Dedifferentiated amniotic fluid mesenchymal stem cell (primary cell): ENCODE measurements at regions not wholly inside any gene's neighbourhood (a gene's known extent, or its start where the extent isn't known, plus 50 kb on each side); places are given as distances from the start of the nearest gene placed in this dataset.
A peak's percentile ranks its signal among the peaks of the same experiment; 100 is the strongest.

Experiments
- DNase-seq: peaks from one replicate; pipeline ENCODE4 v3.0.0-alpha.2; 2016; ENCODE audit errors: extremely low spot score

DNA sequence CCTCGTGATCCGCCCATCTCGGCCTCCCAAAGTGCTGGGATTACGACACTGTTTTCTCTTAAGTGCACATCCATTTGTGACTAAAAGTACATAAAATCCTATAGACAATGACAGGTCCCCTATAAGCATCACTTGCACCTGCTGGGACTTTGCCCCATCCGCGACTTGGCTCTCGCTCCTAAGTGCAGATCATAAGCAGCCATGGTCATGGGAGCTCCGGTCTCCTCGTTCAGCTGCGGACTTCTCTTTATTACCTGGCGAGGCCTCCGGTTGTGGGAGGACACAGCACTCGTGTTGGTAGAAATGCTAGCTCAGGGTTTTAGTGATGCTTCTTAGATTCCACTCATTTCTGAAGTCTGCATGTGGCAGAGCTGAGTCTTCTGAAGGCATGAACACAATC lies 92.7 kb upstream of the ST6GAL2 start:
- DNase-seq: no peak

- no peak for DNase-seq
Observed at GRCh38 chr2:106981491-106981890, 95.5 kb upstream of the ST6GAL2 start.

DNA sequence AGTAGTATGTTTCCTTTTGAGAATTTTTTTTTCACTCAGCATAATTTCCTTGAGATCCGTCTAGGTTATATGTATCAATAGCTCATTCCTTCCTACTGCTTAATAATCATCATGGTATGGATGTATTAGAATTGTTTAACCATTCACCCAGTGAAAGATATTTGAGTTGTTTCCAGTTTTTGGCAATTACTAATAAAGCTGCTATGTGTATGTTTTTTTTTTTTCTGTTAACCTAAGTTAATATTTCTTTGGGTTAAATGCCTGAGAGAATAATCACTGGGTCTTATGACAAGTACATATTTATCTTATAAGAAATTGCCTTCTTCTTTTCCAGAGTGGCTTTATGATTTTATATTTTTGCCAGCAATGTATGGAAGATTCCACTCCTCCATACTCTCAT lies 96.4 kb upstream of the ST6GAL2 start:
- no peak for DNase-seq

- no peak for DNase-seq
Observed at GRCh38 chr2:106983305-106983704, 97.3 kb upstream of the ST6GAL2 start.

GRCh38 chr2:106988361-106988760 lies 102.4 kb upstream of the ST6GAL2 start:
- DNase-seq: no peak

GRCh38 chr2:106990297-106990696 lies 104.3 kb upstream of the ST6GAL2 start:
- peak; percentile 25 for DNase-seq

DNA sequence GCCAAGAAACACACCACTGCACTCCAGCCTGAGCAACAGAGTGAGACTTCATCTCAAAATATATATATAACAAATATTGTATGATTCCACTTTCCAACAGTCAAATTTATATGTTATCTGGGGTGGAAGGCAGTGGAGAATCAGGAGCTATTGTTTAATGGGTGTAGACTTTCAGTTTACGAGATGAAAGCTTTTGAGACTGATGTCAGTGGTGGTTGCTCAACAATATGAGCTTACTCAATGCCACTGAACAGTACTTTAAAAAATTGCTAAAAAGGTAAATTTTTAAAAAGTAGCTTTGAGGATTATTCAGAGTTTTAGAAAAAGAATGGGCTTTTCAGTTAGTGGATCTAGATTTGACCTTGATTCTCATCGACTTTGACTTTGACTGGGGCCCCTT lies 105.9 kb upstream of the ST6GAL2 start:
- DNase-seq: no peak

DNA sequence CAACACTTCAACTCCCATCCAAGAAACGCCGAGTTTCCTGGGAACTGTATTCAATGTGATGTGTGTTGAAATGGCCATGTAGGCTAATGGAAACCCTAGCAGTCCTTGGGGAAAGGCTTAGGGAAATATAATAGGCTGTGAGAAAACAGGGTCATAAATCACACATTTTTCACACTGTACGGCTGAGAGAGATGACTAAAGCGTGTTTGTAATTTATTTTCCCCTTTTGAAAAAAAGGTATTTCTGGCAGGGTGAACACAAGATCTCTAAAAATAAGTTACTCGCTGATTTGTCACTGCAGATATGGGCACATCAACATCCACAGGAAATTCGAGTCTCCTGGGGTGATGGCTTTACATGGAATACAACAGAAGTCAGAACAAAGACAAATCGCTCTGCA lies 109.6 kb upstream of the ST6GAL2 start:
- no peak for DNase-seq

GRCh38 chr2:106996171-106996769 lies 110.3 kb upstream of the ST6GAL2 start:
- no peak for DNase-seq

DNA sequence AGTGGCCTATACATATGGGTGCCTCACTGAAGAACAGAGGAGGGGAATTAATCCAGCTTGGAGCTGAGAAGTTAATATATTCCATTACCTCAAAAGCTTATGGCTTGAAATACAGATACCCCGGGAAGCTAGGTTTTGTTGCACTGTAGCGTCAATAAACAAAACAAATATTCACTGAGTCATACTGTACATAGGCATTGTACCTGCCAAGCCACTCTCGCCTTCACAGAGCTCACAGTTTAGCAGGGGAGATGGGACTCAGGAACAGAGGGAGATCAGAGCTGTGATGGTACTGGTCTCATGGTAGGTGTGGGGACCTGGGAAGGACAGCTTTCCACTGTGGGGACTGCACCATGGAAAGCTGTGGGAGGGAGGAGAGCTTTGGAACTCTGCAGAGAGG lies 111.2 kb upstream of the ST6GAL2 start:
- DNase-seq: no peak

GRCh38 chr2:107001062-107001461 lies 115.1 kb upstream of the ST6GAL2 start:
- DNase-seq: no peak

DNA sequence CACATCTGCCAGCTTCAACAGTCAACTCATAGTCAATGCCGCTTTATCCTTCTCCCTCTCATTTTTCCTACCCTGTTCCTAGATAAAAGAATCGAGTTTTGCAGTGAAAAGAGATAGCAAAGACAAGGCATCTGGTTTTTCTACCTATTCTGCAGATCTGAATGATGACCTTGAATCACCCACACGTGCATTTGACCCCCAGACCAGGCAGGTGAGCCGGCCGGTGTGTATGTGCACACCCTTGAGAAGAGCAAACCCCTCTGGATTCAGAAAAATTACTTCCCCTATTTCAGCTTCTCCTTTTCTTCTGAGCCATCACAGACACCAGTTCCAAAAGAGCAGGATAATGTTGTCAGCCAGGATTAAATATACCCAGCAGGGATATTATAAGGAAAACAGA lies 115.6 kb upstream of the ST6GAL2 start:
- no peak for DNase-seq

GRCh38 chr2:107001964-107002696 lies 116.2 kb upstream of the ST6GAL2 start:
- DNase-seq: peak; percentile 23

GRCh38 chr2:107002735-107003134 lies 116.8 kb upstream of the ST6GAL2 start:
- DNase-seq: no peak

DNA sequence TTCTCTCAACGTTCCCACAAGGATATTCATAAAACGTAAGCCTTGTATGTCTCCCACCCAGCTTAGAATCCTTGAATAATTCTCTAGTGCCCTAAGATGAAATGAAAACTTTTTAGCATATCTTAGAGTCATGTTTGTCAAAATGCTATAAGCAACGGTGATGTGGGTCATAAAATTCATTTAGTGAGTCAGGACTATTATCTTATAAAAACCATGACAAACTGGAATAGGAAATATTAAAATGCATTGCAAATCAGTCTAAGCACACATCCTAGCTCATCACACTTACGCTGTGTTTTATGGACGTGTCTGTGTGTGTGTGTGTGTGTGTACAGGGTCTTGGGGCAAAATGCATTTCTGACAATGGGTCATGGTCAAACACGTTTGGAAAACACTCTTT lies 119.9 kb upstream of the ST6GAL2 start:
- no peak for DNase-seq

DNA sequence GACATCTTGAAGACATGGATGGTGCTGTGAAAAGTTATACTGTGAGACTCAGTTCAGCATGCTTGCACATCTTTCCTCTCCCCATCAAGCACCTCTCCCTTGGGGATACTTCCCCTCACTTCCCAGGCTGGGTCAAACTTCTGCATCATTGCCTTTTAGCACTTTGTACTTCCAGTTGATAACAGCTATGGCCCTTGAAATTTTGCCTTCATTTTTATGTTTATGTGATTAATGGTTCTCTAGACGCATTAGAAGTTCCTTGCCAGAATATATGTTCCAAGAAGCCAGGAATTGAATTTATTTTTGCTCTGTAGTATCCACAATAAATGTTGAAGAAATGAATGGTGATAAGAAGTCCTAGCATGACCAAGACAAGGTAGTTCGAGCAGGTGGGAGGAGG lies 120.9 kb upstream of the ST6GAL2 start:
- DNase-seq: no peak

DNA sequence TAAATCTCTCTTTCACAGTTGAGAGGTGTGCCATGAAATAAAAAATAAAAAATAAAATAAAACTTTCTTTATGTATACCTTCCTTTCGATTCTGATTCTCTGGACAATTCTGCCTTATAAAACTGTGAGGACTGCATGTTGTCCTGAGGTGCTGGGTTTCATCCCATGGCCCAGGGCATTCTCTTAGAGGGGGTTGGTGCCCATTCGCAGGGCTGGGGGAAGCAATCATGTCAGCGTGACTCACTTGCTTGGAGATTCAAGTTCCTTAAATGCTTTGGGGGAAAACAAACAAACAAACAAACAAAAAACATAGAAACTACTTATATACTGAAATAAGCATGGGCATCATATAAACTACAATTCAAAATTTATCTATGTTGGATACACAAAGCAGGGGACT lies 122.0 kb upstream of the ST6GAL2 start:
- DNase-seq: no peak

GRCh38 chr2:107008843-107009242 lies 122.9 kb upstream of the ST6GAL2 start:
- no peak for DNase-seq

DNA sequence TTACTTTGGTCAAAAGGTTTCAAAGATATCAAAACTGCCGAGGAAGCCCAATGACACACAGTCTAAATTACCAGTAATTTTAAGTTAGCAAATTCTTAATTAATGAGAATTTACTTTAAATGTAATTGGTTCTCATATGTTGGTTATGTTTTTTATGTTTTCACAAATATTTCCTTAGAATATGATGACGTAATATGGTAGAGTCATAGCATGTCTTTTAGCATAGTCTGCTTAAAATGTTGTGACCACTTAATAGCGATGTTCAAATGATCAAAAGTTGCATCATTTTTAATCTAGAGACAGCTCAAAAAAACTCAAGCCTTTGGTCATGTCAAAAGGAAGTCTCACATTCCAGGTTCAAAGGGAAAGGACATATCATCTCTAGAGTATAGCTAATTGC lies 123.3 kb upstream of the ST6GAL2 start:
- DNase-seq: no peak

DNA sequence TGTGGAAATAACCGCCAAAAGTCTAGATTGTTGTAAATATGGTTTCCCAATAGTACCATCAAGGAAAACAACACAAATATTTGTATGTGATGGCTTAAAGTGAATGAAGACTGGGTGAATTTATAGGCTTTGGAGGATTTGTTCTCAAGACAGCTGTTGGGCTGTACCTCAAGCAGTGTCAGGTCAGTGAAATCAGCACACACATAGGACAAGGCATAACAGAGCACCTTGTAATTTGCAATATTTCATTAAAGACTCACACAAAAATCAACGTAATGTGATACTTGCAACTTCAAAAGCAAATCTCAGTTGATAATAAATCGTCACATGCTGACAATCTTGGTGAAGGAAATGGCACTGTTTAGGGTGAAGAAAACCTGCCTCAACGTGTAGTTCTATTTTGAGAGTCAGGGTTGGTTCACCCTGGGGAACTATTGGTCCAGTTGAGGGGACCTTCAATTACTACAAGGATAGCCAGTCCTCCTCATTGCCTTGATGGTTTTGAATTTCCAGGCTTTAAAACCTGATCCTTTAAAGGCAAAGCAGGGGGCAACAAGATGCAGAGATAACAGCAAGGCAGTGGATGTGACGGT lies 126.8 kb upstream of the ST6GAL2 start:
- no peak for DNase-seq

- no peak for DNase-seq
Observed at GRCh38 chr2:107013884-107014283, 127.9 kb upstream of the ST6GAL2 start.

GRCh38 chr2:107018366-107018765 lies 132.4 kb upstream of the ST6GAL2 start:
- no peak for DNase-seq

- no peak for DNase-seq
Observed at GRCh38 chr2:107020392-107020791, 134.4 kb upstream of the ST6GAL2 start.
